ENCODE measurements at regions not wholly inside any gene's neighbourhood (a gene's known extent, or its start where the extent isn't known, plus 50 kb on each side); places are given as distances from the start of the nearest gene placed in this dataset.
"Not testable (repeated sequence)": the region's sequence is repeated elsewhere in the genome, so short reads cannot be mapped to it uniquely, and the experiment has no call there.

DNA sequence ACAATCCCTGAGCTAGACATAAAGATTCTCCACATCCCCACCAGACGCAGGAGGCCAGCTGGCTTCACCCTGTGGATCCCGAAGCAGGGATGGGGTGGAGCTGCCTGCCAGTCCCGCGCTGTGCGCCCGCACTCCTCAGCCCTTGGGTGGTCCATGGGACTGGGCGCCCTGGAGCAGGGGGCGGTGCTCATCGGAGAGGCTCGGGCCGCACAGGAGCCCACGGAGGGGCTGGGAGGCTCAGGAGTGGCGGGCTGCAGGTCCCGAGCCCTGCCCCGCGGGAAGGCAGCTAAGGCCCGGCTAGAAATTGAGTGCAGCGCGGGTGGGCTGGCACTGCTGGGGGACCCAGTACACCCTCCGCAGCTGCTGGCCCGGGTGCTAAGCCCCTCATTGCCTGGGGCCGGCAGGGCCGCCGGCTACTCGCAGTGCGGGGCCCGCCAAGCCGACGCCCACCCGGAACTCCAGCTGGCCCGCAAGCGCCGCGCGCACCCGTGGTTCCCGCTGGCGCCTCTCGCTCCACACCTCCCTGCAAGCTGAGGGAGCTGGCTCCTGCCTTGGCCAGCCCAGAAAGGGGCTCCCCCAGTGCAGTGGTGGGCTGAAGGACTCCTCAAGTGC, 1032.2 kb upstream of the PCDH20 start:
- not testable (repeated sequence) for DNase-seq (ENCODE audit: low read depth, low spot score)

DNA sequence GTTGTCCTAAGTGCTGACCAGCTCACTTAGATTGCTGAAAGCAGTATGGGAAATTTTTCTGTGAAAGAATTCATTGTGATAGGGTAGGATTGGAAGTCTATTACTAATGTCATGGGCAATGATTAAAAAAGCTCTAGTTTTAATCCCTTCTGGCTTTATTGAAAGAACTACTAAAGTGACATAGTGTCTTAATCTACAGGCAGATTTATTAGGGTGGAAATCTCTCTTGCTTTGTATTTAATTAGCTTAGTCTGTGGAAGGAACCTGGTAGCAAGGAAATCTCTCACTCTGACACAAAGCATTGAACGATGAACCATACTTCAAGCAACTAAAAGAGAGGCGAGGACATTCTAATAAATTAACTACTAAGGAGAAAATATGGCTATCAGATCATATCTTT, 1029.2 kb upstream of the PCDH20 start:
- no peak for DNase-seq (ENCODE audit: low read depth, low spot score)

DNA sequence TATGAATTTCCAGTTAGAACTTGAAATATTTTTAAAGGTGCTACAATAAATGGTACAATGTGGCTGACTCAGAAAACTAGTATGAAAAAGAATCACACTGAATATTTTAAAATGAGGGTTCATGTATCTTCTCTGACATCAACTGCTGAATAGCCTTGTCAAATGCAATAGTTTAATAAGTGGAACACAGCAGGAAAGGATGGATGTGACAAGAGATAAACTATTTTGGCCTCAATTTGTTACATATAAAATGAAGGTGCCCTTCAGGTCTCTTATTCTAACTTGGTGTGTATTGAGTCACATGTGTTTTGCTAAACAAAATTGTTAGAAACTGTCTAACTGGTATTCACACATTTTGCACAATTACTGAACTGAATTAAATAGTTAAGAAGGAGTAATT, 1018.4 kb upstream of the PCDH20 start:
- no peak for DNase-seq (ENCODE audit: low read depth, low spot score)

DNA sequence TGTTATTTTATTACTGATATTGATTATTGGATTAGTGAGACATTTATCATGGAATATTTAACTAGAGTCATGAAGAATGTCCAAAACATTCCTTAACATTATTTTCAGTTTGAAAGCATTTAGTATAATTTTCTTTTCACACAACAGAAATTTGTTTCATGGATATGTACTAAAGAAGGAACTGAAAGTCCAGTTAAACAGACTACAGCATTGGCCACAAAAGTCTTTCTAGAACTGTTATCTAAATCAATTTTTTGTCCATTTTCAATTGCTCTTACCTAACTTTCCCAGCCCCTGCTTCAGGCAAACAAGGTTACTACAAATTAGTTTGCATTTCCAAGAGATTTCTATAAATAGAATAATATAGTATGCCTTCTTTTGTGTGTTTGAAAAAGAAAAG, 1018.0 kb upstream of the PCDH20 start:
- no peak for DNase-seq (ENCODE audit: low read depth, low spot score)

DNA sequence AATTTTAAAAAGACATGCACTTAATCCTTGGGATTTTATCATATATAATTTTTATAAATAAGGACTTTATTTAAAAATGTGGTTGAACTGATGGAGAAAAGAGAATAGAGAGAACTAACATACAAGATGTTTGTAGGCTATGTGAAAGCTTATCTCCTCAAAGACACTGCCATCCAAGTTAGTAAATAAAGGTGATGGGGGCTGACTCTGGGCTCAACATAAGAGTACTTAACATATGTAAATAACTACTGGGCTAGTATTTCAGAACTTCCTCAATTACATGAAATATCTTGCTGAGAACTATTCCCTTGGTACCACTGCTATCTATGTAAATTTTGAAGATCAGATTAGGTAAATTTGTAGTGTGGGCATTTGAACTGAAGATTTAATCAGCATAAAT, 1017.3 kb upstream of the PCDH20 start:
- no peak for DNase-seq (ENCODE audit: low read depth, low spot score)

DNA sequence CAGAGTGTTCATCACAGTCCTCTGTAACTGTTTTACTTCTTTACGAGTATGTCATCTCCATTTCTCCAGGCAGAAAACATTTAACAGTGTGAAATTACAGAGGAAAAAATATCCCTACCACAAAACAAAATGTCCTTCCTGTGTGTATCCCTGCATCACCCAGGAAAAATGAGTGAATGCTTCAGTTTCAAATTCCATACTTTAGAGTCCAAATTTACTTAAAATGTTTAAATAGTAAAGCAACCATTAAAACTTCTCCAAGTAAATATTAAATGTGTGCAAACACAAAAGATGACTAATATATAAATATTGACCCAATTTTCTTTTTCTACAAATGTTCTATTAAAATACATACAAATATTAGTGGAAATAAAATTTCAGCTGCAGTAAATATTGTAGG, 1016.6 kb upstream of the PCDH20 start:
- no peak for DNase-seq (ENCODE audit: low read depth, low spot score)

DNA sequence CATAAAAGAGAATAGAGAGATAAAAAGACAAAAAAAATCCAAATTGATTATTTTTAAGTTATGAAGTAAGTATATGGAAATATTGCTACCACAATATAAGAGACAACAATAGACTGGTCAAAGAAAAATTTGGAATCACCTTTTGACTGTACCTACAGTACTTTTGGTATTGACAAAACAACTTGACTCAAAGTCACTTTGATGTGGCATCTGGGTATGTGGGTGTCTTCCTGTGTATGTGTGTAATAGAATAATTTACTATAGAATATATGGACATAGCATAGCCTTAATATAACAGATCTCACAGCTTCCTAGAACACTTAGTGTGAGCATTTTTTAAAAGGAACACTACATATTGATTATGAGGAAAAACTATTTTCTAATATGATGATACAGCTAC, 1016.2 kb upstream of the PCDH20 start:
- DNase-seq (ENCODE audit: low read depth, low spot score) = no peak

DNA sequence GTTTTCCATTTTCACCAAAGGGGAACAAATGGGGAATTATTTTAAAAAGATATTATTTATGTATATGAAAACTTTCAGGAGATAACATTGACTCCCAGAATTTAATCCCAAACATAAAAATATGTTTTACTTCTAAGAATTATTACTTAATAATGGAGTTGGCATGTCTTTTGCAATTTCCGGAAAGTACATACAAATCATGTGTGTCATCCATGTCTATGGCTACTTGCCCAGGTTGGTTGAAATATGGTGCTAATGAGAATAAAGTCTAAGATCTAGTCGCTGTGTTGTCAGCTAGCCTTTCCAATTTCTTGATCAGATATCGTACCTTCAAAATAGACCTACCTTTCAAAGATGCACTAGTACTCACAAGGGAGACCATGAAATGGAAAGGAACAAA, 1003.2 kb upstream of the PCDH20 start:
- no peak for DNase-seq (ENCODE audit: low read depth, low spot score)

DNA sequence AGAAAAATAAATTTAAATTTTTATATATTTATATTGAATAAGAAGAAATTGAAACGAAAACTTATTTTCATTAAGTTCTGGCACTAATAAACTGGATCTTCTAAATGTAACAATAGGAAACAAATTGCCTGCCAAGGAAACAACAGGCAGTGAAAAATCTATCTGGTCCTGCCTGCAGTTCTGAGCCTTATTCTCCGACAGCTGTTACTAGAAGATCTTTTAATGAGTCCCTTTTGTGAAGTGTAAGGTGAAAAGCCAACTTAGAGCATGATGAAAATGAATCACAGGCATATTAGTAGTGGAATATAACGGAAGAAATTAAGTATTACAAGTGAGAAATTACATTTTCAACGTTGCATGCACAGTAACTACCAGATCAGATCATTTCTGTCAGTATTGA, 1002.7 kb upstream of the PCDH20 start:
- DNase-seq (ENCODE audit: low read depth, low spot score) = no peak

DNA sequence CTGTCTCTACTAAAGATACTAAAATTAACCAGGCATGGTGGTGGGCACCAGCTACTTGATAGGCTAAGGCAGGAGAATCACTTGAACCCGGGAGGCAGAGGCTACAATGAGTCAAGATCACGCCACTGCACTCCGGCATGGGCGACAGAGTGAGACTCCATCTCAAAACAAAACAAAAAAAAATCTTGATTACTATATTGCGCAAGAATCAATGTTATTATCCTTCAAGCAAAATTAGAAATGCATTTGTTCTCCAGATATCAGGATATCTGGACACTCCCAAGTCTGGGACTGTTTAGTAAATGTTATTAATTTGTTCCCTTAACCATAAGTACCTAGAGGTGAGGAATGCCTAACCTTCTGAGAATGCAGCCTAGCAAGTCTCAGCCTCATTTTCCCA, 992.2 kb upstream of the PCDH20 start:
- DNase-seq (ENCODE audit: low read depth, low spot score) = no peak

DNA sequence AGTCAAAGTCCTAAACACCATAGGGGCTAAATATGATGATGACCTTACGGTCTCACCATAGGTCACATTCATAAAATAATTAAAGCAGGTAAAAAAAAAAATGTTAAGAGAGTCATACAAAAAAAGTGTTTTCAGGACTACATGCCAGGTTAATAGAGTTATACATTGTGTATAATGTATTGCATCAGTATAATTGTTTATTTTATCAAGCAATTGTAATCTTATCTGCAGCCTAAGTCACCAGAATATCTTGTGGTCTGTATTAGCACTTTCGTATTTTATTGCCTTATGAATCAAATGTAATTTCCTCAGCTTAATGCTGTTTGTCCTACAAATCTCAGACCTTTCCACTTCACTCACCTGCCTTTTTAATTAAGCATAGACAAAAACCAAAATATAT, 972.9 kb upstream of the PCDH20 start:
- no peak for DNase-seq (ENCODE audit: low read depth, low spot score)

DNA sequence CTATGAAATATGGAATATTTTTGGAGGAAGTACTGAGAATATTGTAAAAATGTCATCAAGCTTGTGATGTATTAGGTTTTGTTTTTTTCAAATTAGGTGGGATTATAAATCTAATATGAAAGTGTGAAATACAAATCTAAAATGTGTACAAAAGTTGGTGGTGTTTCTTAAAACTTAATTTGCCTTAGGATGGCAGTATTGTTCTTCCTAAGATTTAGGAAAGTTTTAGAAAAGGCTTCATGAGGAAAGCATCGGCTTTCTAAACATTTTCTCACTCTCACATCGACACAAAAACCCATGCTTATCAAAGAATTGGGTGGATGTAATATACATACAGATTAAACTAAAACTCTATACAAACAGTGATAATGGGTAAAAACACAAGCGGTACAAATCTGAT, 972.0 kb upstream of the PCDH20 start:
- no peak for DNase-seq (ENCODE audit: low read depth, low spot score)

DNA sequence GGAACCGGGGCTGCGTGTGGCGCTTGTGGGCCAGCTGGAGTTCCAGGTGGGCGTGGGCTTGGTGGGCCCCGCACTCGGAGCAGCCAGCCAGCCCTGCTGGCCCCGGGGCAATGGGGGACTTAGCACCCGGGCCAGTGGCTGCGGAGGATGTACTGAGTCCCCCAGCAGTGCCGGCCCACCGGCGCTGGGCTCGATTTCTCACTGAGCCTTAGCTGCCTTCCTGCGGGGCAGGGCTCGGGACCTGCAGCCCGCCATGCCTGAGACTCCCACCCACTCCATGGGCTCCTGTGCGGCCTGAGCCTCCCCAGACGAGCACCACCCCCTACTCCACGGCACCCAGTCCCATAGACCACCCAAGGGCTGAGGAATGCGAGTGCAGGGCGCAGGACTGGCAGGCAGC, 963.6 kb upstream of the PCDH20 start:
- DNase-seq (ENCODE audit: low read depth, low spot score) = not testable (repeated sequence)

DNA sequence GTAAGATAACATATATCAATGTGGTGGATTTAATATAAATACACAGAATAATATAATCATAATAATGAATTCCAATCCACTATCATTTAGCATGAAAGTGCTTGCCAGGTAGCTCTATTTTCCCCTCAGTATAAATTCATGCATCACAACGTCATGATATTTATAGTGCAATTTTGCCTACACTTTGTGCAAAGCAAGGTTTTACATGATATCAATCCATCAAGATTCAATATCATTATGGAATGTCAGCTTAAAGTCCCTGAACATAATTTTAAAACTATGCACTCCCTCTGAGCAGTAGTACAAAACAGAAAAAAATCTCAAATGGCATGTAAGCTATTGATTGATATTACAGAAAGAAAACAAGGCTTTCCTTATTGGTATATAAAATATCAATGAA, 962.2 kb upstream of the PCDH20 start:
- no peak for DNase-seq (ENCODE audit: low read depth, low spot score)

DNA sequence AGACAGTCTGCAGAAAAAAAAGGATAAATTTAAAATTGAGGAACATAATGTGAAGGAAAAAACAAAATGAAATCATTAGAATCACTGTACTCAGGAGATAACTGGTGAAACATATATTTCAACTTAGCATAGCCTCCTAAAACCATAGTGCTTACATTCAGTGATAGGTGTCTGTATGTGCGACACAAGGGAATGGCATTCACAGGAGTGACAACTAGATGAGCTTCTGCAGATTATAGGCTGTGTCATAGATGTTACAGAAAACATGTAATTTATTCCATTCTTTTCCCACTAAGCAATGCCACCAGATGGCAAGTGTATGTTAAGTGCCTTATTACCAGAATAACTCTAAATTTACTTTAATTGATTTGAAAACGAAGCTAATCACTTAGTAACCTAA, 960.0 kb upstream of the PCDH20 start:
- no peak for DNase-seq (ENCODE audit: low read depth, low spot score)

DNA sequence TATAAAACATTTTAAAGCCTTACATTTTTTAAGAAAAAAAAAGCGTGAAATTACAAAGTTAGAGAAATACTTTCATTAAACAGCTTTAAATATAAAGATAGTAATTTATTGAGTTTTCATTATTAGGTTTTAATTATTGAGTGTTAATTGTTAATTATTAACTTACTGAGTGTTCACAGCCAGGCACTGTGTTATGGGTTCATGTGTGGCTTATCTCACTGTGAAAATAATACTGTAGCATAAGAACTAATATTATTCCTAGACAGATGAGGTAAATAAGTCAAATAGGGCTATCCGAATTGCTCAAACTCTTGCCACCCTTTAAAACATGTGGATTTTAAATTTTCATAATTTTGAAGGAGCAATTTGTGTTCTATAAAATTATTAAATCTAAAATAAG, 956.1 kb upstream of the PCDH20 start:
- DNase-seq (ENCODE audit: low read depth, low spot score) = no peak

DNA sequence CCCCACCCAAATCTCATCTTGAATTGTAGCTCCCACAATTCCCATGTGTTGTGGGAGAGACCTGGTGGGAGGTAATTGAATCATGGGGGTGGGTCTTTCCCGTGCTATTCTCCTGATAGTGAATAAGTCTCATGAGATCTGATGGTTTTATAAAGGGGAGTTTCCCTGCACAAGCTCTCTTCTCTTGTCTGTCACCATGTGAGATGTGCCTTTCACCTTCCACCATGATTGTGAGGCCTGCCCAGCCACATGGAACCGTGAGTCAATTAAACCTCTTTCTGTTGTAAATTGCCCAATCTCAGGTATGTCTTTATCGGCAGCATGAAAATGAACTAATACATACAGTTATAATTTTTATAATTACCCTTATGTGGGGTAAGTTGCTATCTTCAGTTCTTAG, 952.3 kb upstream of the PCDH20 start:
- DNase-seq (ENCODE audit: low read depth, low spot score) = not testable (repeated sequence)

DNA sequence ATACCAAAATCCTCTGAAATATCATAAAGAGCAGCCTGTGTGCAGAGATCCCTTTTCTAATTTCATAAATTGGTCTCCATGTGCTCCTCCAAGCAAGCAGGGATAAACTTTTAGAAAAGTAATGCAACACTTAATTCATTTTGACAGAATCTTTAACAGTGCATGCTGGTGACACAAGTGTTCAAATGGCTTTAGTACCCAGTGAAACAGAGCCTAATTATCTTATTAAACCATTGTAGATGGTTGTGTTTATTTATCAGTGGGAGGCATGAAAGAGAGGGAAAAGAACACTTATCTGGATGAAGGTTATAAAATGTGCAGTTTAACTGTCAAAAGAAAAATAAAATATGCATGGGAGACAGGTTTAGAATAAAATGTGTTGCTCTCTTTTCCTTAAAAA, 945.0 kb upstream of the PCDH20 start:
- no peak for DNase-seq (ENCODE audit: low read depth, low spot score)

DNA sequence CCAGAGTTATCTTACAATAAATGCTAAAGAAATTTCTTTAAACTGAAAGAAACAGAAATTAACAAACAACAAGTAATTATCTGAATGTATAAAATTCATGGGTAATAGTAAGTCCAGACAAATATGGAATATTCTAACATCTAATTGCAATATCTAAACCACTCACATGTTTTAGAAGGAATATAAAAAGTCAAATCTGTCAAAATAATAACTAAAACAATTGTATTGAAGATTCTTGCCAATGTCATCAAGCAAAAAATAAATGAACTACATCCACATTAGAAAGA, 942.9 kb upstream of the PCDH20 start:
- DNase-seq (ENCODE audit: low read depth, low spot score) = no peak

DNA sequence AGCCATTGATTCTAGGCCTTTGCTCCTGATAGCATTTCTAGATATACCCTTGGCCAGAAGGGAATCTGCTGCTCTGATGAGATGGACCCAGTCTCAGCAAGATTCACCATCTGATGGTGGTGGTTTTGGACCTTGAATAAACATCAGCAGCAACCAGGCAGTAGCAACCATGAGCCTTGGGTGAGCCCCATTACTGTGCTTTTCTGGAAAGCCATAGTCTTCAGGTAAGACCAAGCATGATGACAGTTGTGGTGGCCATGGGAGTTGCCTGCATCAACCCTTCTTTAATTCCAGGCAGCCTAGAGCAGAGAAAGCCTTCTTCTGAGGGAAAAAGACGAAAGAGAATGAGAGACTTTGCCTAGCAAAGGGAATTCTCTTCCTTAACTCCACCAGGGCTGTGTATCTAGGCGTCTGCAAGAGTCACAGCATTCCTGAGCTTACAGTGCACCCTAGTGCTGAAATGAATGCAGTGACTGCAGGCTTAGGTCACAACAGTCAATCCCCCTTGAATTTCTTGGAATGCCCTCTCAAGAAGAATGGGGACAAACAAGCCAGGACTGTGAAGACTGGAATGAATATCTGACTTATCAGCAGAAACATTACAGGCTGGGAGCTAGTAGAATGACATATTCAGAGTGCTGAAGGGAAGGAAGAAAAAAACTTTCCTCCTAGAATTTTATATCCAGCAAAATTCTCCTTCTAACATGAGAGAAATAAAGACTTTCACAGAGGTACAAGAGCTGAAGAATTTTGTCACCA, 942.4 kb upstream of the PCDH20 start:
- DNase-seq (ENCODE audit: low read depth, low spot score) = peak; percentile 10

DNA sequence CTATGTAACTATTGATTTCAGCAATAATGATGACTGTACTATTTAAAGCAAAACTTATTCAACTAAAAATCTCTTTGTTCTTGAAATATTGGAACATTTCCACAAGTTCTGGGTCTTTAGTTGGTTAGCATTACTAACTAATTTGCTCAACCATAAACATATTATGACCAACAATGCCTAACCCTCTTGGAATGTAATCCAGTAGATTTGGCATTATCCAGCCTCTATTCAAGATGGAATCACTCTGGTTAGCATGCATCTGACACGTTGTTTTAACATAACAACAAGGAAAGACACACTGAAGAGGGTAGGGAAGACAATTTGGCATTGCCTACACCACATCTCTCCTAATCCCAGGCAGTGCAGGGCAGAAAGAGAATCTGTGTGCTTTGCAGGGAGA, 941.3 kb upstream of the PCDH20 start:
- no peak for DNase-seq (ENCODE audit: low read depth, low spot score)

DNA sequence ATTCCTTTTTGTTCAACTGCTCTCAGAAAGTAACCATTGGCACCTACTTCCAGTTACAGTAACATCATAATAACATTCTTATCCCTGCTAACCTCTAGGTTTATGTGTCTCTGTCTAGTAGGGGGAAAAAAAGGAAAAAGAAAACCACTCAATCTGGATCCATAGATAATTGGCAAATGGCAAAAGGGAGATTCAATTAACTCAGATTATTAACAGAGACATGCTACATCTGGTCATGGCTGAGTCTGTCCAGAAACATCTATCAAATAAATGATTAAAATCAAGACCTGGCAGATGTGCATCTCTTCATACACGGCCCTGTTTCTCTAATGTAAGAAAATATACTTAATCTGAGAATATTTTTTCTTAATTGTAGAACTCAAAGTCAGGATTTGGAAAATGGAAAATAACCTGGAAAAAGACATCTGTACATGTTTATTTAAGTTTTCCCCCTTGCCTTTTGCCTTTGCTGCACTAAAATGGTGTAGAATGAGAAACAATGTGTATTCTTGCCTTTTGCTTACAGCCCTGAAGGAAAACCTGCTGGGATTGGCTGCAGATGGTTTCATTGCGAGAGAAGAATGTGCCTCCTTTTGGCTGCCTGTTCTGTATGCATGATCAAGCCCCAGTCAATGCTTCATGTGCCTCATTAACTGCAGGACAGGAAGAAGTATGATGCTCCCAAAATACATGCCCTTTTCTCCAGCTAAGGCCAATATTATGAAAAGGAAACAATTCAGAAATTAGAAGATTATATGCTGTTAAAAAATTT, 921.6 kb upstream of the PCDH20 start:
- no peak for DNase-seq (ENCODE audit: low read depth, low spot score)

DNA sequence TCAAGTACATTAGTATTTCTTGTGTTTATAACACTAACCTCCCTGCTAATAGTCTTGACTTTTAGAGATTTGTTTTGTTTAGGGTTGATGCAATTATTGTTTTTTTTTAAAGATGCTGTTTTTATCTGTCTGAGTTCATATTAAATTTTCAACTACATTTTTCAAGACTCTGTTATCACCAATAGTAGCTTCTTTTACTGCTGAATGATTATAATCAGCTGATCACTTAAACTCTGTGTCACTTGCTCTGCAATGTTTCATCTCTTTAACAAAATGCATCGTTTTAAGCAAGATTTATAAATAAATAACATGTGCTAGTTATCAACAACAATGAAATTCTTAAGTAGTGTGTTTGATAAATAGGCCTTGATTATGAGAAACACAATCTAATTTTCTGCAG, 920.9 kb upstream of the PCDH20 start:
- DNase-seq (ENCODE audit: low read depth, low spot score) = no peak

Data from brain pericyte (primary cell).